ENCODE measurements at regions not wholly inside any gene's neighbourhood (a gene's known extent, or its start where the extent isn't known, plus 50 kb on each side); places are given as distances from the start of the nearest gene placed in this dataset.
A peak's percentile ranks its signal among the peaks of the same experiment; 100 is the strongest.

GRCh38 chr12:22396735-22397134, 62.2 kb upstream of the ST8SIA1 start:
- DNase-seq: no peak

DNA sequence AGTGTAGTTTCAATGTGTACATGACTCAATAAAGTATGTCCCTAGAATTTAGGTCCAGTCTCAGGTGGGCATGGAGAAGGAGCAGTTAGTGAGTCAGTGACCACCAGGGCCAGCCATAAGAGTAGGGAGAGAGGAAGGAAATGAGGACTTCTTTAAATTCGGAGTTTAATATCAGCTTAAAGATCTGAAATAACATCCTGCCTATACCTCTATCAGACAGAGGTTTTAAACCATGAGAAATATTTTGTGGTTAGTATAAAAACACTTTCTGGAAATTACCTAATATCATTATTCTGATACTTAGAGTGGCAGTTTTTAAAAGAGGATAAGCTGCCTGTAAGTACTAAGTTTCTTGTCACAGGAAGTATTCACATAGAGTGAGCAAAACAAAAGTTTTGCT, 61.7 kb upstream of the ST8SIA1 start:
- peak in 1 of 2 donors; percentile 32 for DNase-seq

GRCh38 chr12:22395666-22396065, 61.2 kb upstream of the ST8SIA1 start:
- DNase-seq: no peak
